ENCODE measurements at regions not wholly inside any gene's neighbourhood (a gene's known extent, or its start where the extent isn't known, plus 50 kb on each side); places are given as distances from the start of the nearest gene placed in this dataset.

DNA sequence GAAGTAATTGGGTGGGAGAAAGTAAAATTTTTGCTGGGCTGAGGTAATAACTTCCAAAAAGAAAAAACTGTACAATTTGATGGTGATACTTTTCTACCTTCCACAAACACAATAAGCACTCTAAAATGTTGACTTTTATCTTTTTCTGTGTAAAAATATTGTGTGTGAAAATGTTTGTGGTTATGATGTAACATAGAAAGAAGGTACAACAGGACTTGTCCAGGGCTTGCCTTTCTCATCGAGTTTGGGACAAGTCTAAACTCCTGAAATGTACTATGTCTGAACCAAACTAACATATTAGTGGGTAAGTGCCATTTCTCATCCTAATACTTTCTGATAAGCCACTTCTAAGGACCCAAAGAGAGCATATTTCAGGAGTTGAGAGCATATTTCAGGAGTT is 174.2 kb upstream of the PDGFD start:
- no peak for DNase-seq (ENCODE audit: low read depth in 3 of 3)

DNA sequence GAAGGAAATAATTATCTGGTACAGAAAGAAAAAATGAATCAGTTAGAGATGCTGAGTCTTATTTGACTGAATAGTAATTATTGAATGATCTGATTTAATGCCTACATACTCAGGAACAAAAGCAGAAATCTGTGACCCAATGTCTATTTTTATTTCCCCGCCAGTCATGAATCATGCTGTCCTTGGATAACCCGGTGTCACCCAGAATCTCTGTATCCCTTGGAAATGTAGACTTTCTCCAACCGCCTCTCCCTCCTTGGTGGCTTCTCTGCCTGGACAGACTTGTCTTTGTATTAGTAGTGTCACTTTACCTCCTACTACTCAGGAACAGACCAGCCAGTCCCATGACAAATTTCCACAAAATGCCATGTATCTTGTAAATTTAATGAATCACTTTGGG is 173.3 kb upstream of the PDGFD start:
- no peak for DNase-seq (ENCODE audit: low read depth in 3 of 3)

DNA sequence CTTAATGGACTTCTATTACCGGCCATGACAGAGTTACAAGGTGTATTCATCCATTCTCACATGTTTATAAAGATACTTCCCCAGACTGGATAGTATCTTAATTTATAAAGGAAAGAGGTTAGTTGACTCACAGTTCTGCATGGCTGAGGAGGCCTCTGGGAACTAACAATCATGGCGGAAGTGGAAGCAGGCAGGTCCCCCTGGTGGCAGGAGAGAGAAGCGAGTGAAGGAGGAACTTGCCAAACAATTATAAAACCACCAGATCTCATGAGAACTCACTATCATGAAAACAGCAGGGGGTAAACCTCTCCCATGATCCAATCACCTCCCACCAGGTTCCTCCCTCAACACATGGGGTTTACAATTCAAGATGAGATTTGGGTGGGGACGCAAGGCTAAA is 170.0 kb upstream of the PDGFD start:
- no peak for DNase-seq (ENCODE audit: low read depth in 3 of 3)

DNA sequence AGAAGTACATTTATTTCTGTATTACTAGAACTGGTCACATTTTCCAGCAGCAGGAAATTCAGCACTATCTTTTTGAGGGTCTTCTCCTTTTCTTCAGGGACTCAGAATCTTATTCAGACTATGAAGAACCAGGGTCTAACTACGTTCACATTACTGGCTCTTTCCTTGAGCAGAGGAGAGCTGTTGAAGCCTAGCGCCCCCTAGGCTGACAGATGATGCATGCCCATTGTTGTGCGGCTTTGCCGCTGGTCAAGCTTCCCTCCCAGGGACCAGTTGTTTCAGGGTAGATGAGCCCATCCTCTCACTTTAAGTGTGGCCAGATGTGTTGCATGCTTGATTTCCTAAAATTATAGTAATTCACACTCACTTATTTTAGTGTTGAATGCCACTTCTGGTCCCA is 168.2 kb upstream of the PDGFD start:
- no peak for DNase-seq (ENCODE audit: low read depth in 3 of 3)

DNA sequence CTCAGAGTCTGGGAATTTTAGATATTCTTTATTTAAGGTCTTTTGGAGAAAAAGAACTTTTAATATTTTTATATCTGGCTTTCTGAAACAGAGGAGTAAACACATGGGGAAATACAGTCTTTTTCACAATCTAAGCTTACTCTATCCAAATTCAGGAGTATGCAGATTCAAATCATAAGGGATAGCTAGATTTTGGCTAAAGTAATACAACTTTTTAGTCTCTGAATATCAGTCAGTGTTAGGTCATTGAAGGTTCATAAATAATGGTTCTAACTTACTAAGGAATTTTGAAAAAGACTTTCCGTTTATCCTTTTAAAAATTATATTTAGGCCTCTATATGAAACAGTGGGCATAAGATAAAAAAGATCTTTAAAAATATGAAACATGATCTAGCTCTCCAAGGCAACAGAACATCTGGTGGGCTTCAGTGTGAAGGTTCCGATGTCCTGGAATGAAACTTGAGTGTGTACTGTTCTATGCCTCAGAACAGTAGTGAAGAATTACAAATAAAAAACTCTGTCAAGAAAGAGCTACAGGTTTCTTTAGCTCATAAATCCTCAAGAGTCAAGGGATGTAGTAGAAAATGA is 165.2 kb upstream of the PDGFD start:
- no peak for DNase-seq (ENCODE audit: low read depth in 3 of 3)

DNA sequence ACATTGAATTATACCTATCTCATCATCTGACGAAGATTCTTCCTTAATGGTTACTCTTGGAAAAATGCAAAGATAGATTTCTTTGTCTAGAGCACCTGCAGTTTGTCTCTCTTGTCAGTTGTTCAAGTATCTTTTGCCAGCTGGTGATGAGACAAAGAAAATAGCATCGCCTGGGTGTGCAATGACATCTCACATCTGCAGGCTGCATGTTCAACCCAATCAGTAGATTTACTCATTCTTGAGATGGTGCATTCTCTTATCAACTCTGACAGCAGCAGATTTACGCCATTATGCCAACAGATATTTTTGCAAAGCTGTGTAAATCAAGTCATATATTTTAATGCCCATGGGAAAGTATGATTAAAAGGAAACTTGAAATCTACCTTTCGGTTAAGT is 164.6 kb upstream of the PDGFD start:
- DNase-seq (ENCODE audit: low read depth in 3 of 3) = no peak

DNA sequence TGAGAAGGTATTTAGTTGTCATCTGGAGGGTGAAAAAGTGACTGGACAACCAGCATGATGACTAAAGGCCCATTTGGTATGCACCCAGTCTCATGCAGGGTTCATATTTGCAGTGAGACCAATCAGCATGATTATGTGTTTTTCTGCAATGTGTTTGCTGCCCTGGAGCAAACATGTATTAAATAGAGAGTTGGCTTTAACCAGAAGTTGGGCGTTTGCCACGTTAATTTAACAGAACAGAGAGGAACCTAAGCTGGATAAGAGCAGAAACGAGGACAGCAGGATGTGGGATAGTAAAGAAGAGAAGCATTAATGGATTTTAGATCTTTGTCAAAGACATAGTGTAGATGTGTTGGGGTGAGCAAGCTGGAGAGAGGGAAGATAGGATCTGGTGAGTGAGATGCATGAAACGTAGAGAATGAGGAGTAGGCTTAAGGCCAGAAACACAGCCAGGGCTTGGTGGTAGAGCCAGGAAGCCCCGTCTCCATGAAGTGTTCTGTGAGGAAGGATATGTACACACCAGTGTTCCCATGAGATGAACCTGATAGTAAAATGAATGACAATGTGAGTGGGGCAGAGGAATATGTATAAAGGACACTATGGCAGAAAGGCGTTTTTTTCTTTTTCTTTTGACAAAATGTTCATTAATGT is 164.0 kb upstream of the PDGFD start:
- DNase-seq (ENCODE audit: low read depth in 3 of 3) = no peak

DNA sequence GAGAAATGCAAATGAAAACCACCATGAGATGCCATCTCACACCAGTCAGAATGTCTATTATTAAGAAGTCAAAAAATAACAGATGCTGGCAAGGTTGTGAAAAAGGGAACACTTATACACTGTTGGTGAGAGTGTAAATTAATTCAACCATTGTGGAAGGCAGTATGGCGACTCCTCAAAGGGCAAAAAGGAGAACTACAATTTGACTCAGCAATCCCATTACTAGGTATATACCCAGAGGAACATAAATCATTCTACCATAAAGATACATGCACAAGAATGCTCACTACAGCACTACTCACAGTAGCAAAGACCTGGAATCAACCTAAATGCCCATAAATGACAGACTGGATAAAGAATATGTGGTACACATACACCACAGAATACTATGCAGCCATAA is 161.1 kb upstream of the PDGFD start:
- no peak for DNase-seq (ENCODE audit: low read depth in 3 of 3)

DNA sequence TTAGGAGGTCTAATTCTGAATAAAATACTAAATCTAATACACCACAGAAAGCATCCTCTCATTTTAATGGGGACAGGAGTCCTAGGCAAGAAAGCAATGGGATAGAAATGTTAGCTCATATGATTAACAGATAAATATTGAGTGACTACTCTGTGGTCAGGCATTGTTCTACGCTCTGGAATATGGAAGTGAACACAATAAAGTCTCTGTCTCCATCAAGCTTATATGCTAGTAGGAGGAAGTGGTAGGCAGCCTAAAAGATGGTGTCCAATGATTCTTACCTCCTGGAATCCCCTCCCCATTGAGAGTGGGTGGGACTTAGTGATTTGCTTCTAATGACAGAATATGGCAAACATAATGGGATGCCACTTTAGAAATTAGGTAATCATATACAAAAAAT is 160.3 kb upstream of the PDGFD start:
- DNase-seq (ENCODE audit: low read depth in 3 of 3) = no peak

DNA sequence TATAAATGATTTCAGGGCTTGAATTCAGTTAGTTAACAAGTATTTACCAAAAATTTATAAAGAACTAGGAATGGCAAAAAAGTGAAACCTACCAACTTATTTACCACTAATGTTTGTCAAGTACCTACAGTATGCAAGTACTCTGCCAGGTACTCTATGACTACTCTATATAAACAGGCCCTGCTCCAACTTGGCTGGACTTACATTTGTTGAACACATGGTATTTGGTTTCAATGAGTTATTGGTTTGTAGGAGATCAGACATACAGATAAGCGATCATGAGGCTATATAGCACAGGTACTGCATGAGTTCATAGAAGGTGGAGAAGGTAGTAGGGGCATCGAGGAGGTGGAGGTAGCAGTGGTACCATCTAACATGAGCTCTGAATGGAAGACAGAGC is 159.9 kb upstream of the PDGFD start:
- DNase-seq (ENCODE audit: low read depth in 3 of 3) = no peak

DNA sequence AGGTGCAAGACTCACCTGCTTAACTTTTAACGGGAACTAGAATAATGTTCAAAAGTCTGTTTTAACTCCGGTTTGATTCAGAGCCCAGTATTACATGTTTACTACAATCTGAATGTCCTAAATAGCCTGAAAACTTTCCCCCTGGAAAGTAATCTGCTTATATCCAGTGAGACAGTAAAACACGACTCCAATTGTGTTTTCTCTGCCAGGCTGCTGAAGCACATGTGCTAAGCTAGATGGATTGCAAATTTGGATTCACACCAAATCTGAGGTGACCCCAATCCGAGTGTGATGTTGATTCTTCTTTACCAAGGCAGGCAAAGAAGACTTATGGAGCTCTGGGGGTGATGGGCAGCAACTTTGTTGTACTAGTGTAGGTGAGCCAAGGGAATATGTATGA is 158.7 kb upstream of the PDGFD start:
- no peak for DNase-seq (ENCODE audit: low read depth in 3 of 3)

DNA sequence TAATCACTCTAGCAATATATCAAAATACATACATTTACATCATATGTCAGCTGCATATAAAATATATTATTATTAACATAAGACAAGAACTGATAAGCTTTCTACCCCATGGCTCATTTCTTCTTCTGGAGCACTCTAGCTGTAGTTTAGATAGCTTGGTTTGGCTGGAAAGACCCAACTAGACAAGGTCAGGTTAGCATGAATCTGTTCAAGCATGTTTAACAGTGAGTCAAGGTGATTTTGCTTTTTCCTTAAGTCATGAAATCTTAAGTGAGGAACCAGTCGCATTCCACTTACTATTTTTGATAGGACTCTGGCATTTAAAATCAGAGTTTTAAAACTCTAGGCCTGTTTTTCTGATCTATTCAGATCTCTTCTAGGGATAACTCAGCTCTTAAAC is 157.0 kb upstream of the PDGFD start:
- no peak for DNase-seq (ENCODE audit: low read depth in 3 of 3)

DNA sequence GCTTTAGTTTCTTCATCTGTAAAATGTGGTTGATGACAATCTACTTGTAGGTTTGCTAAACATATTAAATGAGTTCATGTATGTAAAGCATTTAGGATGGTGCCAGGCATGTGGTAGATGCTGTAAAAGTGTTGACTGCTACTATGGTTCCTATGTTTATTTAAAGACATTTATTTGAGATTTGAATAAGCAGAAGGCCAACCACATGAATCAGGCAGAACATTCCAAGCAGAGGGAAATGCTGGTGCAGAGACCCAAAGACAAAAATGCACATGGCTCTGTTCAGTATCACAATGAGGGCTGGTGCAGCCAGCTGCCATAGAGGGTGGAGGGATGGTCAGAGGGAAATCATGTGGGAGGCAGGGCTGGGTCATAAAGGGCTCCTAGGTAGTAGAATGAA is 156.2 kb upstream of the PDGFD start:
- no peak for DNase-seq (ENCODE audit: low read depth in 3 of 3)

DNA sequence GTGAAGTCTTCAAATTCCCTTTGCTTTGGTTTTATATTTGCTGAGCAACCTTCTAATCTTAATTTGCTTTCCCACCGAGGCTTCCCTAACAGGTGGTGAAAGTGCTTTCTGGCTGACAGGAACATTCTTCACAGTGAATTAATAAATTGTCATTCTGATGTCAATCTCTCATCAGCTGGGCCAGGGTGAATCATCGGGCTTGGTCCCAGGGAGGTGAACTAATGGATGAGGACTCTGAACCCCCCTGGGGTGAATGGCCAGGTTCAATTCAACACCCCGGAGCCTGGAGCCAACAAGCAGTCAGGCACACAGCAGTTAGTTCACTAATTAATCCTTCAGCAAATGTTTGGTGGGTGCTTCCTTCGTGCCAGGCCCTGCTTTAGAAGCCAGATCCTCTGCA is 155.4 kb upstream of the PDGFD start:
- no peak for DNase-seq (ENCODE audit: low read depth in 3 of 3)

DNA sequence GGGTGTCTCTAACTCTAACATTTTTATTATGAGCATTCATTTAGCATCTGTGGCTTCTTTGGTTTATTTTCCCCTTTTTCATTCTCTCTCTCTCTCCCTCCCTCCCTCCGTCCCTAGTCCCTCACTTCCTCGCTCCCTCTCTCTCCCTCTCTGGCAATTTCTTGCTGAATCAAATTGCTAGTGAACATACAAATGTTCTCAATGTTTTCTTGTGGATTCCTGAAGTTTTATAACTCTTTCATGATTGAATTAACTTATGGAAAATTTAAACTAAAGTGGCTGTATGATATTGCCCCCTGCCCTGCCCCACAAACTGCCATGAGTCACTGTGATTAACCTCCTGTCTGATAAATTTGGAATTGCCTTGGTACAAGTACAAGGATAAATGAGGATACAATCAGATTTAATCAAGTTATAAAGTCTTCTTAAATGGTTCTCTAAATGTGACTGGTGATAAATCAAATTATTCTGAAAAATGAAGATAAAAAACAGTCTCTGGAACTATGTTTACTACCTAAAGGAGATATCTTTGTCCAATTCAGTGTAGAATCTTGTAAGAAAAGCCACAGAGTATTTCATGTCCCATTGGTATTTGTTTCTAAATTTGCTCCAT is 143.0 kb upstream of the PDGFD start:
- no peak for DNase-seq (ENCODE audit: low read depth in 3 of 3)

DNA sequence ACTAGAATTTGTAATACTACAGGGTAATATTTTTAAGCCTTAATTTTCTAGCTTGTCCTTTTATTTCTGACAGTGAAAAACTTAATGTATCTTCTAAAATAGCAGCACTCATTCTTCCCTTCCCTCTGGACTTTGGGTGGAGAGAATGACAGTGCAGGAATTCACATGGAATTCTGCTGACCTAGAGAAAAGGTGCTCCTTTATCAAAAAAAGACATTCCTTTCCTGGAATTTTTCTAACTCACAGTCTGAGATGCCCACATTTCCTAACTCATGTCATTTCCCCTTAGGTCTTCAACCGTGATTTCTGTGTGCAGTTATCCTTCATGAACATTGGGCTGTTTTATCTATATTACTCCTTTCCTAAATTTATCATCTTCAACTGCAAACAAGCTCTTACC is 137.8 kb upstream of the PDGFD start:
- no peak for DNase-seq (ENCODE audit: low read depth in 3 of 3)

DNA sequence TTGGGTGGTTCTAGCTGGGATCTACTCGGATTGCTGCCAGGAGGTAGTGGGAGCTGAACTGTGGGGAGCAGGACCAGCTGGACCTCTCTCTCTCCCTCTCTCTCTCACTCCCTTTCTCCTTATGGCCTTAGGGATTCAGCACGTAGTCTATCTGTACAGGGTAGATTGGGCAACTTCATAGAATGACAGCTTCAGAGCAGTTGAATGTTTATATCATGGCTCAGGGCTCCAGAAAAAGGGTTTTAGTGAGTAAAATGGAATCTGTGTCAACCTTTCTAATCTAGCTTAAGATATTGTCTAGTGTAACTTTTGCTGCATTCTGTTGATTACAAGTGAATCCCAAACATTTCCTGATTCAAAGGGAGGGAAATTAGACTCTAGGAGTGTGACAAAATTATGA is 127.7 kb upstream of the PDGFD start:
- DNase-seq (ENCODE audit: low read depth in 3 of 3) = no peak

DNA sequence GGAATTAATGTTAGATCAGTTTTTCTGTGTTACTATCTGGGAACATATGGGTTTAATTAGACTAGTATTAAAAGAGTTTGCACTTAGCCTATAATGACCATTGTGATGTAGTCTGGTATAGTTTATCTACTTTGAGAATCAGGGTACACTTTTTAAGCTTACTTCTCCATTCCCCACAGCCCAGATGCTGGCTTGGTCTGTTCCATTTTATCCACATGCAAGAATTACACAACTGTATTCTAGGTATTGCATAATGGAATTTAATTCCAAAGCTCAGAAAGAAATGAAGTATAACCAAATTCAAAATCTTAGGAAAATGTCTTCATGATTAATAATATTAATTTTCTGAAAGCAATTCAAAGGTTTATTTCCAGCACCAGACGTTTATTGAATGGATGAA is 122.2 kb upstream of the PDGFD start:
- DNase-seq (ENCODE audit: low read depth in 3 of 3) = no peak

DNA sequence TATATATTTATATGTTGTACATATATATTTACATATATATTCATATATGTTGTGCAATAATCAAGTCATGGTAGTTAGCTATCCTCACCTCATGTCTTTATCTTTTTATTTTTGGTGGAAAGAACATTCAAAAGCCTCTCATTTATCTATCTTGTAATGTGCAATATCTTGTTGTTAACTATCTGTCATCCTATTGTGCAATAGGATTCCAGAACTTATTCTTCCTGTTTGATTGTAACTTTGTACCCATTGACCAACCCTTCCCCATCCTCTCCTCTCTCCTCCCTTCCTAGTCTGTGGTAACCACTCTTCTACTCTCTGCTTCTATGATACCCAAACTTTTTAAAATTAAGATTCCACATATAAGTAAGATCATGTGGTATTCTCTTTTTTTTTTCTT is 115.6 kb upstream of the PDGFD start:
- no peak for DNase-seq (ENCODE audit: low read depth in 3 of 3)

DNA sequence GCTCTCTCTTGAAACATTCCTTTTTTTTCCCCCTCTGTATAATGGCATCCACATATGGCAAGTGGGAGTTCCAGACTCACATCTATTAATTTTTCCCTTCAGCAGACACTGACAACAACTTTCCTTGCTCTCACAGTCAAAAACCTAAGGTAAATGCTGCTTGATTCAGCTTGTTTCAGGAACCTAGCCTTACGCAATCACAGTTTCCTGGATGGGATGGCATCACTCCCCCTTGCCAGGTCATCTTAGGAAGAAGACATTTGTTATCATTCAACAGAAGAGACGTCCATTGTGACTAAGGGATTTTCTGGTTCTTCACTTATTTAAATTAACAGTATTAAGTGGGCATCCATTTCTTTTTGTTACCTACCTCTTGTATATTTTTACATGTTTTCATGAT is 112.0 kb upstream of the PDGFD start:
- DNase-seq (ENCODE audit: low read depth in 3 of 3) = no peak

DNA sequence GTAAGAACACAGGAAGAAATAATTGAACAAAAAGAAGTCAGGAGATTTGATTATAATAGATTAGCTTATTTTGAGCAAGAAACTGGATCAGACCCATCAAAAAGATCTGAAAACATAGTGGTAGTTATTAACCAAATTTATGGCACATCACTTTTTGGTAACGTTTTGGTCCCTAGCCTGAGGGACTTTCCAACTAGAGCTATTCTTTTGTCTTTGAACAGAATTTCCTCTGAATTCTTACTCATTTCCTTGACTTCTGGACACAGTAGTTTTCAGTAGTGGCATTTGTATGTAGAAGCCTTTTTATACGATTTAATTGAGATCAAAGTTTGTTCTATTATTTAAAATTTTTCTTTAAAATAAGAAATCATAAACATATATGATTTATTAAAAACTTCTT is 96.5 kb upstream of the PDGFD start:
- DNase-seq (ENCODE audit: low read depth in 3 of 3) = no peak

DNA sequence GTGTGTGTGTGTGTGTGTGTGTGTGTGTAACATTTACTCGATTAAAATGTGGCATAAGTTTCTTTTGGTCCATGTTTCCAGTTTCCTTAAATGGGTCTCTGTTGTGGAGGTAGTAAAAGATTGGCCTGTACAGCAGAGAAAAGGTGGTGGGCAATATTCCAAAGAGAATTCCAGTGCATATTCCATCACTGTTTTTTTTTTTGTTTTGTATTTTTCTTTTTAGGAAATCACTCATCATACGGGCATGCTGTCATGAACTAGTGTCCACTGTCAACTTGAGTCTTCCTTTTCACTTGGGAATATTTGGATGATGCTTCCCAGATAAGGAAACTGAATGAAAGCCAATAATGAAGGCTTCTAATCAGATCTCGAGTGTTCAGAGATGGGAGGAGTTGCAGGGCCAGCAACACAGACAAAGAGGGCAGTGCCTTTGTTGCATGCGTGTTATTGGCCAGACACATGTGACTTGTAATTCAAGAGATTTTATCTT is 95.2 kb upstream of the PDGFD start:
- DNase-seq (ENCODE audit: low read depth in 3 of 3) = no peak

DNA sequence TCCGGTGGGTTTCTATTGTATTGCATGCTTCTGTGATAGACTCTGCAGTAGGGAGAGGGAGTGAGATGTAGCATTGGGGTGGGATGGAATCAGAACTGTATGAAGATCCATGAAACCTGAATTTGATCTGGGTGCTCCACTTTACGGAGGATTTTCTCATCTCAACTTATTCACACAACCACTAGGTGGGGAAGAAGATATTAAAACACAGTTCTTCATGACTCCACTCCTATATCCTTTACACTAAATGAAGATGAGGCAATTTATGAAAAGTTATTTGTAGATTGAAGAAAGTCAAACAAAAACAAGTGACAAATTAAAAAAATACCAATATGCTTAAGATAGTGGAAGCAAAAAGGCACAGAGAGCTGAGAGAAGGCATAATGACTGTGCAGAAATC is 92.6 kb upstream of the PDGFD start:
- no peak for DNase-seq (ENCODE audit: low read depth in 3 of 3)

DNA sequence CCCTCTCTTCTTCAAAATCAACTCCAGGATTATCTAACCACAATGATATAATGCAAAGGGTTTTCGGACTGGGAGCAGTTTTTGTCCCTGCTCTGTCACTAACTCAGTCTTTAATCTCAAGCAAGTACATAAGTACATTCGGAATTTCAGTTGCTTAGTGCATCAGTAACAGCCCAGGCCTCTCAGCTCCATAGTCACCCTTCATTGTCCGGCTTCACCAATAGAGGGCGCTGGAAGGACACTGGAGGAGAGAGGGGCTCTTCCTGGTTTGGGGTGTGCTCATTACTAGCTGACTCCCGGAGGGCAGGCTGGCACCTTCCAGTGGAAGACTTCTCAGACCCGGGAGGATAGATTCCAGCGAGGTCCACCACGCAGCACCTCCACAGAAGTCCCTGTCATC is 90.4 kb upstream of the PDGFD start:
- peak in 1 of 3 experiments; percentile 3 for DNase-seq (ENCODE audit: low read depth in 3 of 3)

Measured in stimulated activated CD4-positive, alpha-beta T cell treated with anti-CD3 and anti-CD28 coated beads, TNF-alpha, amount 100 ng/mL, for 24 hours (primary cell).